Spinal cord (tissue), 9 donors: ENCODE measurements at regions not wholly inside any gene's neighbourhood (a gene's known extent, or its start where the extent isn't known, plus 50 kb on each side); places are given as distances from the start of the nearest gene placed in this dataset.

ENCODE experiments used
- DNase-seq, 6 donors: peaks; one replicate each; pipeline versions ENCODE4 v3.0.0 to v3.0.0-alpha.2; 2013 to 2015; ENCODE audit warnings: low spot score in 6 of 6, low read depth in 4 of 6
- H3K27ac ChIP-seq: one replicate; pipeline ENCODE4 v1.5.1; 2013; ENCODE audit warnings: low read depth, low read length, control low read depth
- H3K27me3 ChIP-seq: one replicate; pipeline ENCODE4 v1.6.1; 2013; ENCODE audit warnings: low read length; ENCODE audit not compliant: control insufficient read depth, insufficient read depth
- H3K36me3 ChIP-seq: one replicate; pipeline ENCODE4 v1.6.1; 2013; ENCODE audit warnings: low read length; ENCODE audit not compliant: control insufficient read depth, insufficient read depth
- H3K4me1 ChIP-seq: one replicate; pipeline ENCODE4 v1.6.1; 2013; ENCODE audit warnings: low read length; ENCODE audit not compliant: control insufficient read depth, insufficient read depth
- H3K4me3 ChIP-seq: one replicate; pipeline ENCODE4 v1.5.1; 2013; ENCODE audit warnings: low read depth, low read length, control low read depth
- H3K9me3 ChIP-seq: one replicate; pipeline ENCODE4 v1.6.1; 2013; ENCODE audit warnings: low read length; ENCODE audit not compliant: control insufficient read depth, insufficient read depth
- WGBS: methylation state at CpG from one replicate; pipeline ENCODE4 v1.1.5; 2013; ENCODE audit warnings: missing lambda C conversion rate; ENCODE audit not compliant: insufficient coverage; 5-methylcytosine and 5-hydroxymethylcytosine counted together
- donor health status: healthy.

GRCh38 chr3:150104564-150104963 lies 133.9 kb upstream of the PFN2 start:
- H3K27me3 ChIP-seq: no peaks in the 10 kb centered on the region
- H3K9me3 ChIP-seq: peaks cover 7% of the 10 kb centered on the region
- no peaks in the 10 kb centered on the region for H3K36me3 ChIP-seq
- no peaks in the 10 kb centered on the region for H3K4me1 ChIP-seq
- no peak overlapping the region for H3K27ac ChIP-seq
- no peak overlapping the region for H3K4me3 ChIP-seq
- 100% methylated on average over 2 of the region's 3 CpGs for WGBS
- no peak for DNase-seq

GRCh38 chr3:150101016-150101415 lies 130.3 kb upstream of the PFN2 start:
- H3K4me1 ChIP-seq: no peaks in the 10 kb centered on the region
- H3K4me3 ChIP-seq: no peak overlapping the region
- no peak overlapping the region for H3K27ac ChIP-seq
- H3K9me3 ChIP-seq: peaks cover 7% of the 10 kb centered on the region
- H3K27me3 ChIP-seq: no peaks in the 10 kb centered on the region
- no peaks in the 10 kb centered on the region for H3K36me3 ChIP-seq
- no peak for DNase-seq
- WGBS: no CpG with 5 or more reads among the region's 1 CpG

- DNase-seq: no peak
- H3K9me3 ChIP-seq: peaks cover 7% of the 10 kb centered on the region
Measured at GRCh38 chr3:150098621-150099020, 127.9 kb upstream of the PFN2 start.

GRCh38 chr3:150097588-150097890 lies 126.8 kb upstream of the PFN2 start:
- Histone ChIP-seq H3K27me3 (no peaks in the 10 kb centered on the region), H3K4me3 (no peak overlapping the region), H3K27ac (no peak overlapping the region), H3K4me1 (no peaks in the 10 kb centered on the region), H3K36me3 (no peaks in the 10 kb centered on the region), H3K9me3 (peaks cover 7% of the 10 kb centered on the region)
- no CpG with 5 or more reads among the region's 4 CpGs for WGBS
- DNase-seq: no peak

More at GRCh38 chr3:150098621-150099020, 127.9 kb upstream of the PFN2 start:
- H3K4me1 ChIP-seq: no peaks in the 10 kb centered on the region
- no peak overlapping the region for H3K27ac ChIP-seq
- no peaks in the 10 kb centered on the region for H3K36me3 ChIP-seq
- no peak overlapping the region for H3K4me3 ChIP-seq
- H3K27me3 ChIP-seq: no peaks in the 10 kb centered on the region
- no CpG with 5 or more reads among the region's 3 CpGs for WGBS

GRCh38 chr3:150096700-150097587 lies 126.2 kb upstream of the PFN2 start:
- Histone ChIP-seq H3K4me1 (no peaks in the 10 kb centered on the region), H3K4me3 (no peak overlapping the region), H3K27ac (no peak overlapping the region), H3K36me3 (no peaks in the 10 kb centered on the region), H3K27me3 (no peaks in the 10 kb centered on the region), H3K9me3 (peaks cover 7% of the 10 kb centered on the region)
- DNase-seq: peak in 1 of 6 donors; percentile 11
- WGBS: 58% methylated on average over 1 of the region's 3 CpGs

- H3K27me3 ChIP-seq: no peaks in the 10 kb centered on the region
- WGBS: 83% methylated on average over 5 of the region's 7 CpGs
- no peaks in the 10 kb centered on the region for H3K4me1 ChIP-seq
- H3K36me3 ChIP-seq: no peaks in the 10 kb centered on the region
- no peak for DNase-seq
- H3K4me3 ChIP-seq: no peak overlapping the region
- no peak overlapping the region for H3K27ac ChIP-seq
- no peaks in the 10 kb centered on the region for H3K9me3 ChIP-seq
Measured at GRCh38 chr3:150094150-150094933, 123.6 kb upstream of the PFN2 start.

GRCh38 chr3:150091626-150092025 lies 120.9 kb upstream of the PFN2 start:
- no peaks in the 10 kb centered on the region for H3K9me3 ChIP-seq
- H3K4me3 ChIP-seq: no peak overlapping the region
- H3K36me3 ChIP-seq: no peaks in the 10 kb centered on the region
- no peaks in the 10 kb centered on the region for H3K27me3 ChIP-seq
- DNase-seq: peak in 1 of 6 donors; percentile 46
- WGBS: 80% methylated on average over 1 of the region's 4 CpGs
- no peak overlapping the region for H3K27ac ChIP-seq
- no peaks in the 10 kb centered on the region for H3K4me1 ChIP-seq

GRCh38 chr3:150090877-150091276 lies 120.2 kb upstream of the PFN2 start:
- Histone ChIP-seq H3K4me3 (no peak overlapping the region), H3K27ac (no peak overlapping the region), H3K36me3 (no peaks in the 10 kb centered on the region), H3K27me3 (no peaks in the 10 kb centered on the region), H3K9me3 (no peaks in the 10 kb centered on the region), H3K4me1 (no peaks in the 10 kb centered on the region)
- no peak for DNase-seq
- 82% methylated on average over 1 of the region's 2 CpGs for WGBS

GRCh38 chr3:150090006-150090405 lies 119.3 kb upstream of the PFN2 start:
- no peaks in the 10 kb centered on the region for H3K36me3 ChIP-seq
- no peaks in the 10 kb centered on the region for H3K4me1 ChIP-seq
- H3K27me3 ChIP-seq: no peaks in the 10 kb centered on the region
- H3K27ac ChIP-seq: no peak overlapping the region
- no peak overlapping the region for H3K4me3 ChIP-seq
- DNase-seq: no peak
- WGBS: 68% methylated on average over 3 of the region's 4 CpGs
- H3K9me3 ChIP-seq: no peaks in the 10 kb centered on the region

- Histone ChIP-seq H3K4me1 (peaks cover 7% of the 10 kb centered on the region), H3K27ac (no peak overlapping the region), H3K4me3 (no peak overlapping the region), H3K27me3 (no peaks in the 10 kb centered on the region), H3K9me3 (no peaks in the 10 kb centered on the region), H3K36me3 (no peaks in the 10 kb centered on the region)
- DNase-seq: no peak
- no CpG with 5 or more reads among the region's 1 CpG for WGBS
Measured at GRCh38 chr3:150084128-150084527, 113.4 kb upstream of the PFN2 start.
